Neural cell (in vitro differentiated cells): ENCODE measurements at regions not wholly inside any gene's neighbourhood (a gene's known extent, or its start where the extent isn't known, plus 50 kb on each side); places are given as distances from the start of the nearest gene placed in this dataset.

ENCODE experiments used
- CTCF ChIP-seq: fragments of 450-650 bp; IDR thresholded peaks from 2 replicates; pipeline ENCODE4 v1.5.1; 2014; ENCODE audit warnings: antibody characterized with exemption, mild to moderate bottlenecking, moderate library complexity; ENCODE audit not compliant: poor library complexity, severe bottlenecking
- EP300 ChIP-seq: fragments of 450-650 bp; conservative IDR thresholded peaks from 2 replicates; pipeline ENCODE4 v1.6.1; 2014; ENCODE audit warnings: antibody characterized with exemption, mild to moderate bottlenecking, moderate library complexity; ENCODE audit not compliant: poor library complexity, severe bottlenecking
- POLR2AphosphoS5 ChIP-seq: IDR thresholded peaks from 2 replicates; pipeline ENCODE4 v1.6.1; 2012
- RAD21 ChIP-seq: fragments of 450-650 bp; conservative IDR thresholded peaks from 2 replicates; pipeline ENCODE4 v1.6.1; 2014; ENCODE audit warnings: antibody characterized with exemption, mild to moderate bottlenecking, moderate library complexity

- TF ChIP-seq CTCF (no peak), EP300 (no peak), RAD21 (no peak), POLR2AphosphoS5 (no peak)
Measured at GRCh38 chr17:70520956-70521355, 351.6 kb downstream of the KCNJ2 start.
